NCI-H82 (cell line): ENCODE measurements at regions not wholly inside any gene's neighbourhood (a gene's known extent, or its start where the extent isn't known, plus 50 kb on each side); places are given as distances from the start of the nearest gene placed in this dataset.

Experiments
- DNase-seq: peaks from one replicate; lab custom pipeline; 2025; lab: John Stamatoyannopoulos, UW

DNA sequence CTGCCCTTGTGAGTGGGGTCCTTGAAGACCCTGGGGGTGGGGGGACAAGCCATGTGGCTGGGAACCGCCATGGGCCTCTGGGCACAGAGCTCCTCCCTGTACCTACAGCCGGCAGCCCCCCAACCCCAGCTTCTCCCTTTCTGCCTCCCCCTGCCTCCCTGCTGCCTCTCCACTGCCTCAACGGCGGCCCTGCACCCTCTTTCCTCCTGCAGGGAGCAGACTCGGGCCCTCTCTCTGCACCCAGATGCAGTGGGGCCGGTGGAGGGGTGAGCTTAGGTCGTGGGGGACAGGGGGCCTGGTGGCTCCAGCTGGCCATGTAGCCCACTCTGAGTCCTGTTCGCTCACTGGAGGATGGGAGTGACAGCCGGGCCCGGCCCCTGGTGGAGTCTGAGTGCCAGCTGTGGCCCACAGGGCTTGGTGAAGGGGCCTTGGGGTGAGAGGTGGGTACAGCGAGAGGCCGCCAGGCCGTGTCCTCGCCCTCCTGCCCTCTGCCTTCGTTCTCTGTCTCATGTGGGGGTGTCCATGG, 139.3 kb upstream of the COL5A1 start:
- no peak for DNase-seq

DNA sequence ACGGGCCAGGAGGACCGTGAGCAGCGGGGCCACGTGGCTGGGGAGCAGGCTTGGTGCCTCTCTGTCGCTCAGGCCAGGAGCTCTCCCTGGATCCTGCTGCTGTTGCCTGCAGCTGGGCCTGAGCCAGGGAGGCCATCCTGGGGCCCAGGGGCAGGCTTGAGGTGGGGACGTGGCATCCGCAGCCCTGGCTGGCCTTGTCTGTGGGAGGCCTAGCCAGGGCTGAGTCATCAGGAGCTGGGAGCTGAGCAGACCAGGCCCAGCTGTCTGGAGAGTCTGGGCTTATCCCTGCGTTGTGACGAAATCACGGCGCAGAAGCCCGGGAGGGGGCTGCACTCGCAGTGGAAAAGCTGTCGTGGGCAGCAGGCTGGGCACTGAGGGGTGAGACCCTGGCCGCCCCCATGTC, 138.8 kb upstream of the COL5A1 start:
- DNase-seq = peak; percentile 66

DNA sequence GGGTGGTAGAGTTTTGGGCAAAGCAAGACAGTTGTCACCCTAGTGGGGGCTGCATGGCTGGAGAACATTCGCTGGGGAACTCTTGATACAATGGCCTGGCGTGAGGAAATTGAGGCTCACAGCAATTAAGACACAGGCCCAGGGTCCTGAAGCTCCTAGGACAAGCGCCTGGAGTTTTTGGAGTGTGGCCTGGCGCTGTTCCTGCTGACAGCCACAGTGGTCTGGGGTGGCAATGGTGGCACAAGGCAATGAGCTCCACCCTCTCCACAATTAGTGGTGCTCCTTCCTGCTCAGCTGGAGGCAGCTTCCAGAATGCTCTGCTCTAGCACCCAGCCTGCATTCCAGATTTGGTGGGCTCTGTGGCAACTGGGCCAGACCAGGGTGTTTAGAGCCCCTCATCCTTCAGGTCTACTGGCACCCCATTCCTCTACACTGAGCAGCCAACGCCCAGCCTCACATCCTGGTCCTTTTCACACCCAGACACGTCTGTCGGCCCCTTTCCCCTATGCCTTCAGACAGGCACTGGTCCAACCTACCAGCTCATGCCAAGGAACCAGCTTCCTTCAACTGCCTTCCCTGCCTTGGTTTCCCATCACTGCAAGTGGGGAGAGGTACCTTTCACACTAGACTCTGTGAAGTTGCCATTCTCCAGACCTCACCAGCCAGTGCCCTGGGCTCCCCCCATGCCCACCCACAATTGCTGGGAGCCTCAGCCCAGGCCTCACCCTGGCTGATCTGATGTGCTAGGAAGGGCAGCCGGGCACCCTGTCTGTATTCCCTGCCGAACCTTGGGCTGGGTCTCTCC, 138.1 kb upstream of the COL5A1 start:
- DNase-seq = no peak

DNA sequence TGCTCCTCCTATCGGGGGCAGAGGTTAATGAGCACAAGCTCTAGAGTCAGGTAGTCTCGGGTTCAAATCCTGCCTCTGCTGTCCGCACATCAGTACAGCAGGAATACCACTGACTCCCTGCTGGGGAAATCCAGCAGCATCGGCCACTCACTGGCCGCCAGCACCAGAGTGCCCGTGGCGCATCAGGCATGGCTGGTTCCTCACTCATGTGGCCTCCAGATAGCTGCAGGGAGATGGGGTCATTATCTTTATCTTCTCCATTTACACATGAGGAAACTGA, 137.6 kb upstream of the COL5A1 start:
- no peak for DNase-seq

DNA sequence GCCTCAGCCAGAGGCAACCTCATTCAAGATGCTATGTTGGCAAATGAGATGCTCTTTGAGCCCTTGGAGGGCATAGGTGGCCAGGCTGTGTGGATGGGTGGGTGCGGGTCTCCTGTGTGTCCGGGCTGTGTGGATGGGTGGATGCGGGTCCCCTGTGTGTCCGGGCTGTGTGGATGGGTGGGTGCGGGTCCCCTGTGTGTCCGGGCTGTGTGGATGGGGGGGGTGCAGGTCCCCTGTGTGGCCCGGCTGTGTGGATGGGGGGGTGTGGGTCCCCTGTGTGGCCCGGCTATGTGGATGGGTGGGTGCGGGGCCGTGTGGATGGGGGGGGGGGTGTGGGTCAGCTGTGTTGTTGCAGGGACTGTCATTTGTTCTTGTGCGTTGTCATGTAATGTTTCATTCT, 136.6 kb upstream of the COL5A1 start:
- no peak for DNase-seq

DNA sequence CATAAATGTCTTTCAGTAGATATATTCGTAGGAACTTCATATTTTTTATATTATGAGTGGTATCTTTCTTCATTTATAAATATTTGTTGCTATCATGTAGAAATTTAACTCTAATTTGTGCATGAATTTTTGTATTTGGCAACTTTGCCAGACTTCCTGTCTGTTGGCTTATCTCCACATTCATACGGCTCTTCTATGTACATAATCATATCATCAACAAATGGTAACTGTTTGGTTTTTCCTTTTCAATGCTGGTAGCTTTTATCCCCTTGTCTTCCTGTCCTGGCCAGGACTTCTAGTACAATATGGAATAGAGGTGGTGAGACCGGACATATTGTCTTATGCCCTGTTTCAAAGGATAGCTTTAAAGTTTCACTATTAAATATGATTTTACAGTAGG, 132.3 kb upstream of the COL5A1 start:
- no peak for DNase-seq

DNA sequence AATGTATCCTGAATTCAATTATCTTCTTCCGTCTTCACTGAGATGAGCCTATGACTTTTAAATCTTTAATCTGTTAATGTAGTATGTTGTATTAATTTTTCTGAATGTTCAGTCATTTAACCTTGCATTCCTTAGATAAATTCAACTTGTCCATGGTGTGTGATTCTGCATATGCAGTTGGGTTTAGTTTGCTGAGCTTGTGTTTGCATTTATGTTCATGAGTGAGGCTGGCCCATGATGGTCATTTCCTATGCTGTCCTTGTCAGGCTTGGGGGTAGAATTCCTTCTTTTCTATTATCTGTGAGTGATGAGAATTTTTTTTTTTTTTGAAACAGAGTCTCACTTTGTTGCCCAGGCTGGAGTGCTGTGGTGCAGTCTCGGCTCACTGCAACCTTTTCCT, 131.8 kb upstream of the COL5A1 start:
- no peak for DNase-seq

DNA sequence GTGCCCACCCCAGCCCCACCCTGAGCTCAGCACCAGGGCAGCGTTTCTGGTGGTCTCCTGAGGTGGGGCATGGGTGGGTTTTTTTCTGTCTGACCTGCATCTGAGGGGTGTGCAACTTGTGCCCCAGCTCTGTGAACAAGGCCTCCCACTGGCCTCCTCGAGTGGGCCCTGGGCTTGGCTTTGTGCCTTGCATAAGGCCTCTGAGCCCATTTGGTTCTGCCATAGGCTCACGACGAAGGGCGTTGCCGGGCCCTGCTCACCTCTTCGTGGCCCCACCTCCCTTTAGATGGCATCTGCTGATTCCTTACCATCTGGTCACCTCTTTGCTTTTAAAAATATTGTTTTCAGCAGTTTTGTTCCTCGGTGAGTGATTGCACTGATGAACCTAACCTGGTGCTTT, 127.1 kb upstream of the COL5A1 start:
- no peak for DNase-seq

DNA sequence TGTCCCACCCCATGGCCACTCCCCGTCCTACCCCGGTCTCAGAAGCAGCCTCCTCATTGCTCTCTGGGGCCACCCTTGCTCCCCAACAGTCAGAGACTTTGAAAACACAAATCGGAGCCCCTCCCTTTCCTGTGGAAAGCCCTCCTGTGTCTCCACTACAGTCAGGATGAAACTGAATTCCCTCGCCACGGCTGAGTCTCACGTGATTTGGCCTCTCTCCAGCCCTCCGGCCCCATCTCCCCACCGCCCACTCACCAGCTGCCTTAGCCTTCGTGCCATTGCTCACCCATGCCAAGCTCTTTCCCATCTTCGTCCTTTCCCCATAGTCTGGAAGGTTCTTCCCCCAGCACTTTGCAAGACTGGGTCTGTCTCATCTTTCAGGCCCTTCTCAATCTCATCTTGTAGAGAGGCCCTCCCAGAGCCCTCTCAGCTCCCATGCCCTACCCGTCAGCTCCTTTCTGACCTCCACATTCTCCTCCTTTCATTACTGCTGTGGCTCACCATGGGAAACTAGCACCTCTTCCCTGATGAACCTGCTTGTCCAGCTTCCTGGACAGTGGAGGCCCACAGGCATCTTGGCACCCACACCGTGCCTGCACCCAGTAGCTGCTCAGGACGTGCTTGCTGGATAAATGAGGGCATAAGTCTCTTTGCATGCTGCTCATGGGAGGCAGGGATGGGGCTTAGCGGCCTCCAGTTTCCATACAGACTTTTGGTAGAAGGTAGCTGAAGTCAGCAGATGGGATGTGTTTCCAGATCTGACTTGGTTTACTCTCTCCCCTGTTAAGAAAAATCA, 126.4 kb upstream of the COL5A1 start:
- DNase-seq = no peak

DNA sequence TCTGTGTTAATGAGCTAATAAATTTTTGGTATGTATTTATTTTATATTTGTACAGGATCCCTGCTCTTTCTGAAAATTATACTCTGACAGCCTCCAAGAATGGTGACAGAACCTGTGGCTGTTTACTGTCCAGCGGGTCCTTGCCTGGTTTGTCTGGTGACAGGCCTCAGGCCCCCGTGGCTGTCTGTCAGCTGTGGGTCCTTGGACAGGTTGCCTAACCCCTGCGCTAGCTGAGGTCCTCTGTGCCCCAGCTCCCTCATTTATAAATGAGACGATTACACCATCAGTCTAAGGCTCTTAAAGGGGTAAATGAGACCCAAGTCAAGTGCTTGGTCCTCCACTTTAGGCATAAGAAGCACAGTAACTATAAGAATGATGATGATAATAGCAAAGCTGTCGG, 125.1 kb upstream of the COL5A1 start:
- no peak for DNase-seq

DNA sequence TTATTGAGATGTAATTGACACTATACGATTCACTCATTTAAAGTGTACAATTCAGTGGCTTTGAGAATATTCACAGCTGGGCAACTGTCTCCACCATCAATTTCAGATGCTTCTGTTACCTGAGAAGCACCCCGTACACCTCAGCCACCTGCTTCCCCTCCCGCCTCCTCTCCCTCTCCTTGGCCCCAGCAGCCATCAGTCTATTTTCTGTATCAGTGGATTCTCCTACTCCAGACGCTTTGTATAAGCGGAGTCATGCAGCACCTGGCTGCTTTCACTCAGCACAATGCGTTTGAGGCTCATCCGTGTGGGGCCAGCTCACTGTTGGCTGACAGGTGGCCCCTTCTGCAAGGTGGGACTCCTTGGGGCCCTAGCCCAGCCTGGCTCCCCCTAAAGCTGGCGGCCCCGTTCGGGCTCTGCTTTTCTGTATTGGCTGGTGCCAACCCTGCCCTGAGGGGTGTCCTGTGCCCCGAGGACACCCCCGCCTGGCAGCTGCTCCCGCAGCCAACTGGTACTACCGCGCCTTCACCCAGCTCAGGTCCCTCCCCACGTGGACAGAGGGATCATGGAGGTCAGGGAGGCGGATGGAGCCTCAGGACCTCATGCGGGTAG, 124.4 kb upstream of the COL5A1 start:
- DNase-seq = no peak

DNA sequence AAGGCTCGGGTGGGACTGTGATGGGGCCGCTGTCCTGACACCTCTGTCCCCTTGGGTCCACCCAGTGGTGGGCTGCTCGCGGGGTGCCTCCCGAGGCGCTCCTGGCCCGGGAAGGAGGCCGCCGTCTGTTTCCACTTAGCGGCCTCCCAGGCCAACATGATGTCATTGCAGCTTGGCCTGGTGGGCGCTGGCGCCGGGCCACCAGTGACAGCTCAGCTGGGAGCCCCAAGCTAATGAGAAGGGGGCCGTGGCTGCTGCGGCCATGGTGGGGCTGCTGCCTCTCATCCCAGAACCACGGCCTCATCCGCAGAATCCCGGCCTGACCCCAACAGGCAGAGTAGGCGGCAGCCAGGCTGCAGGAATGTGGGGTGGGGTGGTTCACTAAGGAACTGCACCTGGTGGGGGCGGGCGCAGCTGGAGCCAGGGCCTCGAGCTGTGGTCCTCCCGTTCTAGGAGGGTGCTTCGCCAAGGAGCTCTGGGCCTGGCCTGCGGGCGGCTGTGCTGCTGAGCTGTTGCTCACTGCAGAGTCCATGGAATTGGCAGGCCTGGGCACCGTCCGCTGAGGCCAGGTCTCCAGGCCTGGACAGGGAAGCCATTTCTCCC, 123.5 kb upstream of the COL5A1 start:
- DNase-seq = no peak

DNA sequence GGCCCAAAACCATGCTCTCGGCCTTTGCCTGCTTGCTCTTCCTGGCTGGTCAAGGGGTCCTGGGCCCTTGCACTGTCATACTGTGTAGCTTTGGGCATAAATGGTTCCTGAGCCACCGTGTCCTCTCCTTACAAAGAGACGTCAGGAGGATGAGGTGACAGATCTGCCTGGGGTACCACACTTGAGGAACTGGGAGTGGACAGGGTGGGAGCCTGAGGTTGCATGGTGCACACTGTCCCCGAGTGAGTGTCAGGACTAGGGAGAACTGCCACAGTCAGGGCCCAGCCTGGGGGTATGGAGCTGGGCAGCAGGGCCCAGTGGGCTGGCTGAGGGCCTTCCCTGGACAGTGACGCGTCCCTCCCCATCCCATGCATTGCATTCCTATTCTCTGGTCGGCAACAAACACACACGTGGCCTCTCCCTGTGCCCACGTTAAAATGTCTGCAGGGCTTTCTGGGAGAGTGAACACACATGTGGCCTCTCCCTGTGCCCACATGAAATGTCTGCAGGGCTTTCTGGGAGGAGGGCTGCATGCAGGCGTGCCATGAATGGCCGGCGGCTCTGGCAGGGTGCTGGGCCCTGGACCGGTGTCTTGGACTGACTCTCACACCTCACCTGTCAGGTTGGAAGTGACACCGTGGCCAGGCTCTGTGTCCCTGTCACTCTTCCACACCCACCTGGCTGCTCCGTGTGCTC, 122.1 kb upstream of the COL5A1 start:
- no peak for DNase-seq

DNA sequence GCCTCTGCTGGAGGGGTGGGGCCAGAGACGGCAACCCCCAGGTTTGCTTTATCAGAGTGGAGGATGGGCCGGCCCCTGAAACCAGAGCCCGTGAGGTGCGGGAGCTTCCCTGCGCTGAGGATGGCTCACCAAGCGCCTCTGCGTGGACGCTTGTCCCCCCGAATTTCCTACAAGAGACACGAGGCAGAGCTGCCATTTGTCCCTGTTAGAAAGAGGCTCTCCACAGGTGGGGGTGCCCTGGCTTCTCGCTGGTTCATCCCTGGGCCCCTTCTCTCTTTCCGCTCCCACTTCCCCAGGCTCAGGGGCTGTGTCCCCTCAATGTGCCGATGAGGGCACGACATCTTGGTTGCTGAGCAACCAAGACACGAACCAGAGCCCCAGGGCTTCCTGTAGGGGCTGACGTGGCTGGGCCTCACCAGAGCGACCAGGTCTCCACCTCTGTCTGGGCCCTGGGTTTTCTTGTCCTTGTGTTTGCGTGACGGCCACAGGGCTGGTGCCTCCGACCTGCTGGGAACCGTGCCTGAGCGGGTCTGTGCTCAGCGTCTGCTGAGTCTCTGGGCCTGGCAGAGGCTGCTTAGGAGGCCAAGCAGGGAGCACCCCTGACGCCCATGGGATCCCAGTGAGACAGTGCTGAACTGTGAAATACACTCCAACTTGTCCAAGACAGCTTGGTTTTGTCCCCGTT, 119.6 kb upstream of the COL5A1 start:
- no peak for DNase-seq

DNA sequence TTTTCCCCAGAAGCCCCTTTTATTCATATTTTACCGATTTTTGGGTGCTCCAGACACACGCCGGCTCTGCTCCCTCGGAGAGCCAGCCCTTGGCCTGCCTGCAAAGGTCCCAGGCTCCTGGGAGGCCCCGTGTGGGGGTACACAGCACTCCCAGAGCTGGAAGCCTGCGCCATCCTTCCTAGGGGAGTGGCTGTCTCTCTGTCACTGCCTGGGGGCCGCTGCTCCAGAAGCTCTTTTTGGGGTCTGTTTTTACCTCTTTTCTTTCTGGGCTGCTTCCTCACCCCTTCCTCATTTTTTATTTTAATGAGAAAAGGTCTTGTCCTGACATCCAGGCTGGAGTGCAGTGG, 119.1 kb upstream of the COL5A1 start:
- no peak for DNase-seq

DNA sequence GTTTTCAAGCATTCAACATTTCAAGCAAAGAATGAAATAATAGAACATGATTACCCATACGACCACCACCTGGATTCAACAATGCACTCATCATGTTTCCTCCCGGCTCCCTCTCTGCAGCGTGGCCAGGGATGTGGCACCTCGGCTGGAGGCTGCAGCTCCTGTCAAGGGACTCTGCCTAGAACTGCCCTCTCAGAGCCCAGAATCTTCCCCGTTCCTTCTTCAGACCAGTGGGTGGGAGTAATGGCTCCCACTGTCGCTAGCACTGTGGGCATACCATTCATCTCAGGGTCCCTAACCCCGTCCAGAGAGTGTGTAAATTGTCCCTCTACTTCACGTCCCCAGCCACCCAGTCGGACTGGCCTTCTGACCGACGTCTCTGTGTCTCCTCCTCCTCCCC, 118.6 kb upstream of the COL5A1 start:
- no peak for DNase-seq

DNA sequence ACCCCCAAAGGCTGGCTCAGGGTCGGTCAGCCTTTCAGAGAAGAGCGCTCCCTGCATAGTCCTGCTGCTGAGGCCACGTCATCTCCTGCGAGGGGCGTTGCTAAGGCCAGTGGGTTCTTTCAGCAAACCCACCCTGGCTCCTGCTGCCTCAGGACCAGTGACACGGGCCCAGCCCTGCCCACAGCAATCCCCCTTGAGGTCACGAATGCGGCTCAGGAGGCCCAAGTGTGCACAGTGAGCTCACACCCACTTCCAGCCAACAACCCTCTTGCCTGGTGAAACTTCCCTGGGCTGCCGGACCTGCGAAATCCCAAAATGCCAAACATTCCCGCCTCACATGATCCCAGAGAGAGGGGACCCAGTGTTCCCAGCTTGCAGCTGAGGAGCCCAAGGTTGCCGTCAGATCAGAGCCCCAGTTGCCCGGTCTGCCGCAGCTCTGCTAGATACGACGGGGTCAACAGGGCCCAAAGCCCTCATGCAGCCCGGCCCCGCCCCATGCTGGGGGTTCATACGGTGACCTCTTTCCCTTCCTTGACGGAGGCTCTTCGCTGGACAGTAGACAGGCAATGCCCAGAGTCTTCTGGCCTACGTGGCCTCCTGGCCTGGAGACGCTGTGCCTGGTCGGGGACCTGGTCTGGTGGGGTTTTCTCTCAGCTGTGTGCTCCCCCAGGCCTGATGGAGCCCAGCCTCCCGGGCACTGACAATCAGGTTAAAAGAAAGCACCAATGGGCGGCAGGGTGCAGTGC, 116.4 kb upstream of the COL5A1 start:
- DNase-seq = no peak

DNA sequence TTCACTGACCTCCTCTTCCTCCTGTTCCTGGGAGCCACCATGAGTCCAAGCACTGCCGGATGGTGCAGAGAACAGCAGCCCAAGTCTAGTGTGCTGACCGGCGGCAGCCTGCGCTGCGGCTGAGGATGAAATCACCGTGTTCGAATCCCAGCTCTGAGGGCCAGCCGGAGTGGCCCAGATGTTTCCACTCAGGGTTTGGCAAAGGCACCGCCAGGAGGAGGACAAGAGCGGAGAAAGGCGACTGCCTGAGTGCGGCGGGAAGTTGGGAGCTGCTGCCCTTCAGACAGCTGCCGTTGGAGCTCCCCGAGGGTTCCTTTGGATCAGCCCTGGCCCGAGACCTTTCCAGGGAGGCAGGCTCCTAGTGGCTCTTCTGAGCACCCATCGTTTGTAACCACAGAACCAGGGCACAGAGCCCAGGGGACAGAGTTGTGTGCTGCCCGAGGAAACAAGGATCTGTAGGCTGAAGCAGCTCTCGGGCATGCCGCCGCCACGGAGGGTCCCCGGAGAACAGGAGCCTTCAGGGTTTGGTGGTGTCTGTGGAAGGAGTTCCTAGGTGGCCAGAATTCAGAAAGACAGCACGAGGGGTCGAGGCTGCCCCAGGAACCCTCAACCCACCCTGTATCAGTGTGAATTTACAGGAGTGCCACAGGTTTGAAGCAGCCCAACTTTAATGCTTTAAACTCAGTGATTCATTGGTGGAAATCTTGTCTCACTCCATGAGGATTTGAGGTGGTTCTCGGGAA, 115.6 kb upstream of the COL5A1 start:
- no peak for DNase-seq

DNA sequence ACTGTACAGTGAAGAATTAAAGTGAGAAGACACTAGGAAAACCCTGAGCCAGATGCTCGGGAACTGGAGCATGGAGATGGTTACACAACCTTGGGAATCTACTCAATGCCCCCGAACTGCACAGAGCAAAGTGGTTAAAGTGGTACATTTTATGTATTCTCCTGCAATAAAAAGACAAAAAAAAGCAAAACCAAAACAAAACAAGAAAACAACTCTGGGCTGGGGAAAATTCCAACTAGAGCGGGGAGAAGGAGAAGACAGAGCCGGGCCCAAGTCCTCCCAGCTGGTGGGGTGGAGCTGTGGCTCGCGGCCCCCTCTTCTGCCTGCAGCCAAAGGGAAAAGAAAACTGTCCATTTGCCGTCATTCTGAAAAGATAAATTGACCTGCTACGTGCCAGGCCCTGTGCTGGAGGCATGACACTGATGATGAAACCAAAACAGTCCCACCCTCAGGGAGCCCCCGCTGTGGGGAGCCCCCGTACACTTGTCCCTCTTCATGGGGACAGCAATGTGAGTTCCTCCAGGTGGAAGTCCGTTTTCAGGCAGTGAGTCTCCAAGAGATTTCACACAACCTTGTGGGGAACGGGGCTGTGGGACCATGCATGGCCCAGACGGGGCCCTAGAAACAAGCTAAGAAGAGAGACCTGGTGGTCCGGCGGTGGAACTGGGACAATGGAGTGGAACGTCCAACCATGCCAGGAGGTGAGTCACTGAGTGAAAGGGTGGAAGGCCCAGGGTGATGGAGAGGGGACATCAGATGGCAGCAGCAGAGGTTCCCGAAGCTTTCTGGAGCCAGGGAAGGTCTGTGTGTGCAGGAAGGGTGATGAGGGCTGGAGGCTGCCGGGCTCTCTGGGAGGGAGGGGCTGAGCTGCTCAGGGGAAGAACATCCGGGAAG, 114.8 kb upstream of the COL5A1 start:
- no peak for DNase-seq
